ENCODE measurements at regions not wholly inside any gene's neighbourhood (a gene's known extent, or its start where the extent isn't known, plus 50 kb on each side); places are given as distances from the start of the nearest gene placed in this dataset.

DNA sequence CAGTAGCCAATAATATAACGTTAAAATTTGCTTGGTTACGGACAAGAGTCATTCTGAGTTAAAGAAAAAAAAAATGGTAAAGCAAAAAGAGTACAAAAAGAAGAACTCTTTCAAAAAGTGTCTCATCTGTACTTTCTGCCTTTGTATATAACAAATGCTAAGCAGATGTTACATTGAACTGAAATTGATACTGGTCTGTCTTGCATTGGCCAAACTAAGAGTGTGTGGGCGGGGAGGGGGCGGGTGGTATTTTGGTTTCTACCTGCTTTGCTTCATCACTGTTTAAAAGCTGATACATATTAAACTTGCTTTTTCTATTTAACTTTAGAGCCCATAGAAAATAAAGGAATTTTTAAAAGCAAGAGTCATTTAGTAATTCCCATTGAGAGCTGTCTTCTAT lies 215.0 kb upstream of the THBS1 start:
- no peak for DNase-seq

- DNase-seq, result no peak
Measured at GRCh38 chr15:39367596-39367995, 213.3 kb upstream of the THBS1 start.

GRCh38 chr15:39369768-39370167 lies 211.1 kb upstream of the THBS1 start:
- no peak for DNase-seq

DNA sequence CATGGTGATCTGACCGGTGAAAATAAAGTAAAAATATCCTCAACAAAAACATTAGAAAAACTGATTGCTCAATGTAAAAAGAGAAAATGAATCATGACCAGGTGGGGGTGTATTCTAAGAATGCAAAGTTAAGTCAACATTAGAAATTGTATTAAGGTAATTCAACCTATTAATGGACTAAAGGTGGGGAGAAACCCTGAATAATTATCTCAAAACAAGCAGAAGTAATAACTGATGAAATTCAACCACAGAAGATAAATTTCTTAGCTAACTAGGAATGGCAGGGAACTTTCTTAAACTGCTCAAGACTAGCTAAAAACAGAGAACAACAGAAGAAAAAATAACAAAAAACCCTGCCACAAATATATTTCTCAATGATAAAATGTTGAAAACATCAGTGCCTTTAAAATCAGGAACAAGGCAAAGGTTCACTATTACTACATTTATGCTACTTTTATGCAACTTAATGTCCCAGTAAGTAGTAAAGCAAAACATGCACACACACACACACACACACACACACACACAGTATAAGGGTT lies 204.4 kb upstream of the THBS1 start:
- DNase-seq, result peak; percentile 86

DNA sequence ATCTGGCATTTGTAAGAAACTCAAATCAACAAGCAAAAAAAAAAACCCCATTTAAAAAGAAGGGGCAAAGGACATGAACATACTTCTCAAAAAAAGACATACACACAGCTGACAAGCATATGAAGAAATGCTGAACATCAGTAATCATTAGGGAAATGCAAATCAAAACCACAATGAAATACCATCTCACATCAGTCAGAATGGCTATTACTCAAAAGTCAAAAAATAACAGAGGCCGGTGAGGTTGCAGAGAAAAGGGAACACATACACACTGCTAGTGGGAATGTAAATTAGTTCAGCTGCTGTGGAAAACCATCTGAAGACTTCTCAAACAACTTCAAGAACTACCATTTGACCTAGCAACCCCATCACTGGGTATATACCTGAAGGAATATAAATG lies 199.4 kb upstream of the THBS1 start:
- peak; percentile 36 for DNase-seq

DNA sequence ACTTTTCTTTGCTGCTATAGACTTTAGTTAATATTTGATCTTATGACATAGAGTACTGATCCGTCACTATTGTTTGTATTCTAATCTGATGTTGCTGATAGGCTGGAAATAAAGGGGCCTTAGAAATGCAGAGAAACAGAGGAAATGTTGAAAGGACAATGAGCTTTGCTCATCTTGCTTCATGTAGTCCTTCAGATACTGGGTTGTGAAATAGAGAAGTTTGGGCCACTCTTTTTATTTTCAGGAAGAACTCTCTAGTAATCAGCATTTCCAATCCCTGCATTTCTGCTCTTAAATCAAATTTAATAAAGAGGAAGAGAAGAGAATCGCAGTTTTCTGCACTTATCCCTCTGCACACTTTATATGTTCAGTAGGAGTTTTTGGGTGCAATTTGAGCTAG lies 192.8 kb upstream of the THBS1 start:
- peak; percentile 59 for DNase-seq

DNA sequence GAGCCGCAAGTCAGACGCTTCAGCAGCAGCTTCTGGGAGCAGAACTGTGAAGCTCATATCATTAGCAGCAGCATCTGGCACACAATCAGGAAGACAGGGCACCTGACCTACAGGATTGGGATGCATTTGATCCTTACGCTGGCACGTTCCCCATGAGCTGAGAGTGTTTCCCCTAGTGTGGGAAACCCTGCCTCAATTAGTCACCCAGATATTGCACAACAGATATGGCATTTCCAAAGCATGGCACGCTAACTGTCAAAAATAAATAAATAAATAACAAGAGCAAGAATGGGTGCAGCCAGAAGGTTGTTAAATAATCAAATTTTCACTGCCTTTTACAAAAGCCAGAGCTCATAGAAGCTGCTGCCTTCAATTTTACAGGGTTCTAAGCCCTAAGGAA lies 189.6 kb upstream of the THBS1 start:
- peak; percentile 49 for DNase-seq

DNA sequence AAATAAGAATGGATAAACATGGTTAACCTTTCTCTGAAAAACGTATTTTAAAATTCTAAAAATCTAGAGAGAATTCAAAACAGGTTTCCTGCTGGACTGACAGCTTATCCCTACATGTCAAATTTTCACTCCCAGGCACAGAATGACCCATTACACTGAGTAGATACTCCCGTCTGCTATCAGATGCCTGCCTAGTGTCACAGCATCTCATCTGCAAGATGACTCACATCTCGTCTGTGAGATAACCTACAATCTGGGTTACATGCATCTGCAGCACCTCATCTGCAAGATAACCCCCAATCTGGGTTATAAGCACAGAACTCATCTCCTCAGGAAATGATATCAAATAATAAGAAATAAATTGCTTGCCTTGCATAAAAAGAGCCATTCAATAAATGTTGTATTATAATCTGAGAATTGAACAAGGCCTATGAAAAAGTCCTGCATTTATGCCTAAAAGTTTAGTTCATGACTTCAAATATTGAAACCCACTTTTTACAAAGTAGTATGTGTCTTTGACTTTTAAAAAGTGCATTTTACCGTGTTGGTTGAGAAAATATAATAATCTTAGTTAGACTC lies 188.3 kb upstream of the THBS1 start:
- DNase-seq, result no peak

GRCh38 chr15:39393575-39394335 lies 187.1 kb upstream of the THBS1 start:
- DNase-seq, result no peak

GRCh38 chr15:39394496-39394895 lies 186.4 kb upstream of the THBS1 start:
- no peak for DNase-seq

GRCh38 chr15:39396979-39397615 lies 183.8 kb upstream of the THBS1 start:
- DNase-seq, result peak; percentile 97

GRCh38 chr15:39397883-39398282 lies 183.0 kb upstream of the THBS1 start:
- peak; percentile 12 for DNase-seq

GRCh38 chr15:39399600-39399999 lies 181.3 kb upstream of the THBS1 start:
- DNase-seq, result peak; percentile 1

DNA sequence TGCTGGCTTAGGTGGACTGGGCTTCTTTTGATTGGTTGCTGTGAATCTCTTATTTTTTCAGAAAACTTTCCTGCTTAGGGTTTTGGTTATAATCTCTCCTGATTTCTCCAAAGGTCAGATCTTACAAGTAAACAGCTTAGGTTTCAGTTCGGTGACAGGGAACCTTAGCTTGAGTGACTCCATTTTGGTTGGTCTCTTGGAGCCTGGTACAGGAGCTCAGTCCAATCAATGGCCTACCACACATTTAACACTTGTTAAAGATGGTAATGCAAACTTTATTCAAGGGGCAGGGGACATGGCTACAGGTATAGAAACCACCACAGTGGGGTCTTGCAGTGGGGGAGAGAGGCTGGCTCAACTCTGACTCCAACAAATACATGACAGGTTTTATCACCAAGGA lies 180.9 kb upstream of the THBS1 start:
- DNase-seq, result no peak

- DNase-seq, result no peak
Measured at GRCh38 chr15:39400821-39401550, 179.9 kb upstream of the THBS1 start.

- DNase-seq, result no peak
Measured at GRCh38 chr15:39403640-39404117, 177.2 kb upstream of the THBS1 start.

DNA sequence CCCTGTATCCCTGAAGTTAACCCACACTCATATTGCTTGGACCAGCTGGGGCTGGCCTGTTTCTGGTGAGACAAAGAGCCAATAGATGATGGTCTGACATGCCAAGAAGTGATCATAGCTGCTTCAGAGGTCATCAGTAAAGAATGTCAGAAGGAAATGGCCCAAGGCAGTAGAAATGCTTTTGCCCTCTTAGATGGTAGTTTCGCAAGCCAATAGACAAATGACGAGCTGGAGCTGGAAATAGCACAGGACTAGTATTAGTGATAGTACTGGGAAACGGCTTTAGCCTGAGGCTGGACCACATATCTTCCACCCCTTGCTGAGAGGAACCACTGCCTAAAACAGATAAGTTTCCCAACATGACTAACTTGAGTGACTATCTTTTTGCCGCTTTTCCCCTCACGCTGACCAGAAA lies 176.1 kb upstream of the THBS1 start:
- DNase-seq, result peak; percentile 91

DNA sequence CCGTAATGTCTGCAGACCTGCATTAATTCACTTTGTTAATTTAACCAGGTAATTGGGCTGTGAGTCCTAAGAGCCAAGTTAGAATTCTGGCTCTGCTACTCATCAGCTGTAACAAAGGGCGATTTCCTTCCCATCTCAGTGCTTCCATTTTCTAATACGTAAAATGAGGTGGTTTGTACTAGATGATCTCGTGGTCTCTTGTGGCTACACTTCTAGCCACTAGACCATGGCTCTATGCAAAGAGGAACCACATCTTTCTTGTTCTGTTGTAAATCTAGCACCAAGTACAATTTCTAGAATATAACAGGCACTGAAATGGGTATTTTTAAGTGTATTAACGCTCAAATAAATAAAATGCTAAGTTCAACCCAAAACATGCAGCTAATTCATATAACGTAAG lies 174.4 kb upstream of the THBS1 start:
- DNase-seq, result peak; percentile 76

DNA sequence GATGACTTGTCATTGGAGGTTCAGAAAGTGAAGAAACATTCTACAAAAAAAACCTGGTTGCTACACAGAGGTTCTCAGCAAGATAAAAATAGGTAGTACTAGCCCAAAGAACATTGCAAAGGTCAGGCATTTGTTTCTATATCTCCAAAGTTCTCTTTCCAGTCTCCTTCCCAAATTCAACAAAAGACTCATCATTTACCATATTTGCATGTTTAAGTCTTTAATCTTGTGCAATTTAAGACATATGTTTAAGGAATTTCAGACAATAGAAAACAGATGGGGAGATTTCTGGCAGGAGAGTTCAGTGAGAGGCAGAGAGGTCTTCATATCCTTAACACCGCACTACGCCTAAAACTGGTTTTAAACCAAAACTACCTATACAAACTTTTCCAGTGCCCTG lies 173.8 kb upstream of the THBS1 start:
- DNase-seq, result no peak

- no peak for DNase-seq
Measured at GRCh38 chr15:39409876-39410530, 170.9 kb upstream of the THBS1 start.

GRCh38 chr15:39411102-39411989 lies 169.5 kb upstream of the THBS1 start:
- DNase-seq, result peak; percentile 88

- peak; percentile 91 for DNase-seq
Measured at GRCh38 chr15:39413558-39413957, 167.3 kb upstream of the THBS1 start.
